Naive thymus-derived CD4-positive, alpha-beta T cell (primary cell): ENCODE measurements at regions not wholly inside any gene's neighbourhood (a gene's known extent, or its start where the extent isn't known, plus 50 kb on each side); places are given as distances from the start of the nearest gene placed in this dataset.

Experiments
- ATAC-seq: fragments of 150-1000 bp; cut with Tn5 transposase; 2 replicates; pipeline ENCODE4 v1.10.0; 2021; ENCODE audit warnings: mild to moderate bottlenecking, moderate library complexity
- CTCF ChIA-PET: fragments of 350-600 bp; sonication (Branson Sonifier 250); formaldehyde crosslinking; loops from one replicate; lab custom pipeline; 2021; ENCODE audit warnings: antibody characterized with exemption; lab: Charles Lee
- POLR2A ChIA-PET: fragments of 350-600 bp; sonication (Branson Sonifier 250); formaldehyde crosslinking; loops from one replicate; lab custom pipeline; 2021; ENCODE audit warnings: antibody characterized with exemption, inconsistent platforms; lab: Charles Lee
- DNase-seq, 9 donors: peaks; one replicate each; pipeline versions ENCODE4 v3.0.0 to v3.0.0-alpha.2; 2020 to 2022; ENCODE audit warnings: mixed read lengths in 1 of 9
- H3K27ac ChIP-seq: one replicate; pipeline ENCODE4 v1.7.0; 2013; ENCODE audit warnings: mild to moderate bottlenecking, low read depth, low read length, moderate library complexity
- H3K27me3 ChIP-seq, 2 donors: one replicate each; pipeline ENCODE4 v1.7.0; 2013; ENCODE audit warnings: low read length in 2 of 2, mild to moderate bottlenecking in 2 of 2, moderate library complexity in 2 of 2; ENCODE audit not compliant: control insufficient read depth in 2 of 2, insufficient read depth in 2 of 2
- H3K36me3 ChIP-seq, 3 experiments: 1 replicate in 2 of 3; 2 replicates in 1 of 3; pipeline ENCODE4 v1.7.0; 2013; ENCODE audit warnings: low read length in 3 of 3, mild to moderate bottlenecking in 3 of 3, moderate library complexity in 1 of 3; ENCODE audit not compliant: insufficient read depth in 3 of 3, control insufficient read depth in 2 of 3
- H3K4me1 ChIP-seq, 2 donors: one replicate each; pipeline ENCODE4 v1.7.0; 2013; ENCODE audit warnings: low read length in 2 of 2, mild to moderate bottlenecking in 2 of 2, moderate library complexity in 1 of 2; ENCODE audit not compliant: control insufficient read depth in 2 of 2, insufficient read depth in 2 of 2
- H3K4me3 ChIP-seq: 2 replicates; pipeline ENCODE4 v1.7.0; 2013; ENCODE audit warnings: mild to moderate bottlenecking, low read length
- H3K9me3 ChIP-seq, 3 experiments: 1 replicate in 2 of 3; 2 replicates in 1 of 3; pipeline ENCODE4 v1.7.0; 2013; ENCODE audit warnings: low read length in 3 of 3; ENCODE audit not compliant: control insufficient read depth in 2 of 3
- H3K27ac Mint-ChIP-seq, 9 donors: one replicate each; pipeline ENCODE4 v1.8.0; 2020 to 2022; ENCODE audit warnings: mixed read lengths in 9 of 9, mild to moderate bottlenecking in 8 of 9, moderate library complexity in 5 of 9, inconsistent platforms in 2 of 9
- H3K27me3 Mint-ChIP-seq, 5 donors: one replicate each; pipeline ENCODE4 v1.8.0; 2021 to 2022; ENCODE audit warnings: mixed read lengths in 5 of 5, mild to moderate bottlenecking in 1 of 5
- H3K36me3 Mint-ChIP-seq, 5 donors: one replicate each; pipeline ENCODE4 v1.8.0; 2020 to 2022; ENCODE audit warnings: mixed read lengths in 5 of 5, mild to moderate bottlenecking in 3 of 5, inconsistent platforms in 1 of 5
- H3K4me1 Mint-ChIP-seq, 7 donors: one replicate each; pipeline ENCODE4 v1.8.0; 2020 to 2022; ENCODE audit warnings: mixed read lengths in 7 of 7, mild to moderate bottlenecking in 3 of 7, inconsistent platforms in 1 of 7
- H3K4me3 Mint-ChIP-seq, 10 donors: one replicate each; pipeline ENCODE4 v1.8.0; 2020 to 2022; ENCODE audit warnings: mild to moderate bottlenecking in 10 of 10, mixed read lengths in 10 of 10, moderate library complexity in 6 of 10, inconsistent platforms in 2 of 10
- H3K9me3 Mint-ChIP-seq, 11 donors: one replicate each; pipeline ENCODE4 v1.8.0; 2020 to 2022; ENCODE audit warnings: mixed read lengths in 11 of 11, mild to moderate bottlenecking in 4 of 11, inconsistent platforms in 1 of 11, moderate library complexity in 1 of 11
- intact Hi-C, 2 donors: fragments of 100-400 bp; cut with micrococcal nuclease; formaldehyde crosslinking; loops; one replicate each; pipeline ENCODE4 v1.15.1; 2023

GRCh38 chr9:115765060-115765459, 388.5 kb upstream of the PAPPA start:
- peaks cover 0 to 12% (median 1%) of the 10 kb centered on the region in 11 donors for H3K9me3 Mint-ChIP-seq
- H3K27ac Mint-ChIP-seq: no peak overlapping the region
- H3K4me3 ChIP-seq: no peak overlapping the region
- no peak for ATAC-seq
- no peaks in the 10 kb centered on the region for H3K4me1 ChIP-seq
- intact Hi-C loops: no loop called here
- no peaks in the 10 kb centered on the region for H3K9me3 ChIP-seq
- no peaks in the 10 kb centered on the region for H3K36me3 Mint-ChIP-seq
- H3K27ac ChIP-seq: no peak overlapping the region
- H3K4me1 Mint-ChIP-seq: no peaks in the 10 kb centered on the region
- H3K36me3 ChIP-seq: no peaks in the 10 kb centered on the region
- H3K27me3 ChIP-seq: no peaks in the 10 kb centered on the region
- no peak for DNase-seq
- ChIA-PET CTCF (no interaction called here), POLR2A (no interaction called here)
- H3K4me3 Mint-ChIP-seq: no peak overlapping the region
- peaks cover 0 to 4% (median 0%) of the 10 kb centered on the region in 5 donors for H3K27me3 Mint-ChIP-seq

GRCh38 chr9:115766370-115766955, 387.1 kb upstream of the PAPPA start:
- H3K27ac Mint-ChIP-seq: no peak overlapping the region
- ATAC-seq: no peak
- Histone ChIP-seq H3K36me3 (no peaks in the 10 kb centered on the region), H3K9me3 (no peaks in the 10 kb centered on the region), H3K4me1 (no peaks in the 10 kb centered on the region), H3K27me3 (no peaks in the 10 kb centered on the region), H3K27ac (no peak overlapping the region), H3K4me3 (no peak overlapping the region)
- intact Hi-C loops: no loop called here
- H3K27me3 Mint-ChIP-seq: peaks cover 0 to 4% (median 0%) of the 10 kb centered on the region in 5 donors
- peaks cover 0 to 13% (median 1%) of the 10 kb centered on the region in 11 donors for H3K9me3 Mint-ChIP-seq
- no peak for DNase-seq
- ChIA-PET POLR2A (no interaction called here), CTCF (no interaction called here)
- H3K4me3 Mint-ChIP-seq: no peak overlapping the region
- H3K36me3 Mint-ChIP-seq: no peaks in the 10 kb centered on the region
- no peaks in the 10 kb centered on the region for H3K4me1 Mint-ChIP-seq

GRCh38 chr9:115770521-115770920, 383.1 kb upstream of the PAPPA start:
- intact Hi-C loops: no loop called here
- Histone ChIP-seq H3K4me3 (no peak overlapping the region), H3K27me3 (no peaks in the 10 kb centered on the region), H3K36me3 (no peaks in the 10 kb centered on the region), H3K4me1 (no peaks in the 10 kb centered on the region), H3K9me3 (no peaks in the 10 kb centered on the region), H3K27ac (no peak overlapping the region)
- H3K27ac Mint-ChIP-seq: no peak overlapping the region
- peaks cover 0 to 4% (median 0%) of the 10 kb centered on the region in 5 donors for H3K27me3 Mint-ChIP-seq
- H3K36me3 Mint-ChIP-seq: no peaks in the 10 kb centered on the region
- no peak for DNase-seq
- ChIA-PET POLR2A (no interaction called here), CTCF (no interaction called here)
- ATAC-seq: no peak
- no peaks in the 10 kb centered on the region for H3K4me1 Mint-ChIP-seq
- peaks cover 0 to 12% (median 1%) of the 10 kb centered on the region in 11 donors for H3K9me3 Mint-ChIP-seq
- no peak overlapping the region for H3K4me3 Mint-ChIP-seq

- Histone ChIP-seq H3K4me3 (no peak overlapping the region), H3K36me3 (no peaks in the 10 kb centered on the region), H3K27me3 (no peaks in the 10 kb centered on the region), H3K9me3 (no peaks in the 10 kb centered on the region), H3K27ac (no peak overlapping the region), H3K4me1 (no peaks in the 10 kb centered on the region)
- Mint-ChIP-seq H3K9me3 (peaks cover 0 to 11% (median 0%) of the 10 kb centered on the region in 11 donors), H3K27me3 (no peaks in the 10 kb centered on the region), H3K36me3 (no peaks in the 10 kb centered on the region), H3K27ac (no peak overlapping the region), H3K4me1 (no peaks in the 10 kb centered on the region), H3K4me3 (no peak overlapping the region)
- intact Hi-C loops: no loop called here
- CTCF ChIA-PET: no interaction called here
- POLR2A ChIA-PET: no interaction called here
- DNase-seq: no peak
- ATAC-seq: no peak
Measured at GRCh38 chr9:115775659-115776058, 377.9 kb upstream of the PAPPA start.

GRCh38 chr9:115777610-115778009, 376.0 kb upstream of the PAPPA start:
- intact Hi-C loops: no loop called here
- no peaks in the 10 kb centered on the region for H3K27me3 ChIP-seq
- H3K4me3 ChIP-seq: no peak overlapping the region
- Mint-ChIP-seq H3K4me1 (no peaks in the 10 kb centered on the region), H3K9me3 (peaks cover 0 to 14% (median 2%) of the 10 kb centered on the region in 11 donors), H3K27me3 (peaks cover 0 to 5% (median 0%) of the 10 kb centered on the region in 5 donors), H3K36me3 (no peaks in the 10 kb centered on the region), H3K4me3 (no peak overlapping the region), H3K27ac (no peak overlapping the region)
- ChIA-PET POLR2A (no interaction called here), CTCF (no interaction called here)
- no peak for ATAC-seq
- H3K9me3 ChIP-seq: no peaks in the 10 kb centered on the region
- no peak for DNase-seq
- H3K27ac ChIP-seq: no peak overlapping the region
- H3K4me1 ChIP-seq: no peaks in the 10 kb centered on the region
- H3K36me3 ChIP-seq: no peaks in the 10 kb centered on the region

GRCh38 chr9:115781070-115781736, 372.4 kb upstream of the PAPPA start:
- no peaks in the 10 kb centered on the region for H3K36me3 Mint-ChIP-seq
- Histone ChIP-seq H3K4me3 (no peak overlapping the region), H3K4me1 (no peaks in the 10 kb centered on the region), H3K27me3 (no peaks in the 10 kb centered on the region), H3K36me3 (no peaks in the 10 kb centered on the region), H3K9me3 (no peaks in the 10 kb centered on the region), H3K27ac (no peak overlapping the region)
- ChIA-PET CTCF (no interaction called here), POLR2A (no interaction called here)
- H3K9me3 Mint-ChIP-seq: peaks cover 0 to 13% (median 3%) of the 10 kb centered on the region in 11 donors
- no peaks in the 10 kb centered on the region for H3K4me1 Mint-ChIP-seq
- H3K4me3 Mint-ChIP-seq: no peak overlapping the region
- intact Hi-C loops: no loop called here
- H3K27me3 Mint-ChIP-seq: peaks cover 0 to 7% (median 0%) of the 10 kb centered on the region in 5 donors
- H3K27ac Mint-ChIP-seq: no peak overlapping the region
- DNase-seq (no peak), ATAC-seq (no peak)

- ATAC-seq: no peak
- no peak overlapping the region for H3K4me3 Mint-ChIP-seq
- Histone ChIP-seq H3K27me3 (no peaks in the 10 kb centered on the region), H3K4me1 (no peaks in the 10 kb centered on the region), H3K36me3 (no peaks in the 10 kb centered on the region), H3K27ac (no peak overlapping the region), H3K9me3 (no peaks in the 10 kb centered on the region), H3K4me3 (no peak overlapping the region)
- H3K36me3 Mint-ChIP-seq: no peaks in the 10 kb centered on the region
- CTCF ChIA-PET: no interaction called here
- no peak for DNase-seq
- peaks cover 0 to 7% (median 0%) of the 10 kb centered on the region in 5 donors for H3K27me3 Mint-ChIP-seq
- POLR2A ChIA-PET: no interaction called here
- no peaks in the 10 kb centered on the region for H3K4me1 Mint-ChIP-seq
- H3K9me3 Mint-ChIP-seq: peaks cover 0 to 12% (median 5%) of the 10 kb centered on the region in 11 donors
- intact Hi-C loops: no loop called here
- no peak overlapping the region for H3K27ac Mint-ChIP-seq
Measured at GRCh38 chr9:115786321-115786720, 367.3 kb upstream of the PAPPA start.
